ENCODE measurements at regions not wholly inside any gene's neighbourhood (a gene's known extent, or its start where the extent isn't known, plus 50 kb on each side); places are given as distances from the start of the nearest gene placed in this dataset.

DNA sequence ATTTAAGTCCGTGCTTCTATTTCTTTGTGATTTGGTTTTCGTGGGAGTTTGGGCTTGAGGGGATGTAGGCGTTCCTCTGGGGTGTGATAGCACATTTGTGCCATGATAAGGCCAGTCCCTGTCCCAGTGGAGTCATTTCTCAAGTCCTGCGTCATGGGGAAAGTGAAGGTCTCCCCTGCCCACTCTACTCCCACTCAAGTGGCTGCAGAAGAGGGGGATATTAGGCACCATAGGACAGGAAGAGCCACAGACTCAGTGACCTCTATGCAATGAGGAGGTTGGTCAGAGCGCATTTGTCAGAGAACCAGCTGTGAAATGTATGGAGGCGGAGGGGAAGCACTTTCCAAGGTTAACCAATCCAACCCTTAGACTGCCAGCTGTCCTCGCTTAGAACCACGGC lies 51.9 kb upstream of the EDN1 start:
- Mint-ChIP-seq H3K4me3 (no peak overlapping the region), H3K27me3 (ENCODE audit: low read depth) (no peaks in the 10 kb centered on the region), H3K9me3 (no peaks in the 10 kb centered on the region), H3K4me1 (ENCODE audit: low read depth) (peaks cover 27% of the 10 kb centered on the region), H3K36me3 (ENCODE audit: low read depth) (no peaks in the 10 kb centered on the region), H3K27ac (no peak overlapping the region)
- DNase-seq = no peak
- intact Hi-C loops (cut with micrococcal nuclease) = no loop called here
- CTCF ChIA-PET = no interaction called here
